Central memory CD8-positive, alpha-beta T cell (primary cell): ENCODE measurements at regions not wholly inside any gene's neighbourhood (a gene's known extent, or its start where the extent isn't known, plus 50 kb on each side); places are given as distances from the start of the nearest gene placed in this dataset.
"Not testable (repeated sequence)": the region's sequence is repeated elsewhere in the genome, so short reads cannot be mapped to it uniquely, and the experiment has no call there.

Experiments
- ATAC-seq: fragments of 150-1000 bp; cut with Tn5 transposase; replicated peaks from 2 replicates; pipeline ENCODE4 v1.10.0; 2022; ENCODE audit warnings: mild to moderate bottlenecking, moderate FRiP score, moderate number of reproducible peaks; ENCODE audit not compliant: poor library complexity, severe bottlenecking; ENCODE audit errors: extremely low read depth
- DNase-seq, 2 donors: peaks; one replicate each; pipeline ENCODE4 v3.0.0; 2021; ENCODE audit warnings: low spot score in 2 of 2
- H3K27ac Mint-ChIP-seq: one replicate; pipeline ENCODE4 v1.8.0; 2022; ENCODE audit warnings: low read depth, mild to moderate bottlenecking, moderate library complexity, mixed read lengths
- H3K27me3 Mint-ChIP-seq: one replicate; pipeline ENCODE4 v1.8.0; 2022; ENCODE audit warnings: mixed read lengths
- H3K36me3 Mint-ChIP-seq: one replicate; pipeline ENCODE4 v1.8.0; 2022; ENCODE audit warnings: mild to moderate bottlenecking, moderate library complexity, mixed read lengths; ENCODE audit not compliant: insufficient read depth
- H3K4me1 Mint-ChIP-seq: one replicate; pipeline ENCODE4 v1.8.0; 2022; ENCODE audit warnings: mixed read lengths
- H3K4me3 Mint-ChIP-seq: one replicate; pipeline ENCODE4 v1.8.0; 2022; ENCODE audit warnings: mild to moderate bottlenecking, moderate library complexity, mixed read lengths
- H3K9me3 Mint-ChIP-seq: one replicate; pipeline ENCODE4 v1.8.0; 2022; ENCODE audit warnings: mixed read lengths

- not testable (repeated sequence) for ATAC-seq, H3K27ac Mint-ChIP-seq, H3K4me3 Mint-ChIP-seq, H3K9me3 Mint-ChIP-seq, DNase-seq, H3K27me3 Mint-ChIP-seq, H3K36me3 Mint-ChIP-seq, H3K4me1 Mint-ChIP-seq
Observed at GRCh38 chr1:146459308-146459707, 230.5 kb upstream of the NOTCH2NLA start.

DNA sequence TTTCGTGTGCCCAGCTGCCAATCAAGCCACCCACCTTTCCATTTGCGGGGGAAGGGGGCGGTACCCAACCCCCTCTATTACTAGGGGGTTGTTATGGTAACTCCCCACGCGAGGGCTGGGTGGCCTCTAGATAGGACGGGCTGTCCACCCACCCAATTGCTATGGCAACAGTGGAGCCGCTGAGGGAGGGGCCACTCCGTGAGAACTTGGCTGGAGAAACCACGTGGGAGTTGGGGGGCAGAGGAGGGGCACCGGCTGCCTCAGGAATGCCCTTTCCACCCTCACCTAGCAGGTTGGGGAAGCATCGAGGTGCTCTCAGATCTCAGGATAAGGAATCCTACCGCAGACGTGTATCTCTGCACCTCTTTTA, 220.0 kb upstream of the NOTCH2NLA start:
- H3K4me3 Mint-ChIP-seq, H3K36me3 Mint-ChIP-seq, H3K4me1 Mint-ChIP-seq, H3K27me3 Mint-ChIP-seq, DNase-seq, H3K27ac Mint-ChIP-seq, ATAC-seq, H3K9me3 Mint-ChIP-seq: not testable (repeated sequence)

- H3K27me3 Mint-ChIP-seq, H3K36me3 Mint-ChIP-seq, H3K4me3 Mint-ChIP-seq, H3K9me3 Mint-ChIP-seq, H3K4me1 Mint-ChIP-seq, ATAC-seq, H3K27ac Mint-ChIP-seq: not testable (repeated sequence)
- DNase-seq = peak; percentile 26 to 36
Observed at GRCh38 chr1:146448212-146448876, 219.5 kb upstream of the NOTCH2NLA start.

GRCh38 chr1:146443871-146444222, 215.0 kb upstream of the NOTCH2NLA start:
- DNase-seq = peak; percentile 13 to 35
- H3K4me3 Mint-ChIP-seq, H3K4me1 Mint-ChIP-seq, ATAC-seq, H3K27ac Mint-ChIP-seq, H3K9me3 Mint-ChIP-seq, H3K36me3 Mint-ChIP-seq, H3K27me3 Mint-ChIP-seq: not testable (repeated sequence)

GRCh38 chr1:146443088-146443870, 214.5 kb upstream of the NOTCH2NLA start:
- ATAC-seq = peak; percentile 58
- H3K27ac Mint-ChIP-seq, H3K4me1 Mint-ChIP-seq, DNase-seq, H3K27me3 Mint-ChIP-seq, H3K9me3 Mint-ChIP-seq, H3K4me3 Mint-ChIP-seq, H3K36me3 Mint-ChIP-seq: not testable (repeated sequence)

DNA sequence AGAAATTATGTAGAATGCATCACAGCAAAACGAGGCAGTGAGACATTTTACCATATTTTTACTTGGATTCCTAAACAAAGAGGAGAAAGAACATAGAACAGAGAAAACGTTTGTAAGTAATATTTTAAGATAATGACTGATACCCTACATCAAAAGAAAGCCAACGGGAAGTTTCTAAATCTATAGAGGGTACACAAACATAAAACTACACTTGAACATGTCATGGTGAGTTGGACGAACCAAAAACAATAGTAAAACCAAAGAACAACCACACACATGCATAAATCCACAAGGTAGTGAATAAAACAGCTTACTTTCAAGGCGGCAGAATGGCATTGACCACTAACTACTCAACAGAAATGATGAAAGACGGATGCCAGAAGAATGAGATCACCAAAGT, 209.7 kb upstream of the NOTCH2NLA start:
- not testable (repeated sequence) for H3K9me3 Mint-ChIP-seq, H3K36me3 Mint-ChIP-seq, H3K27ac Mint-ChIP-seq, H3K27me3 Mint-ChIP-seq, H3K4me3 Mint-ChIP-seq, ATAC-seq, DNase-seq, H3K4me1 Mint-ChIP-seq

- H3K27me3 Mint-ChIP-seq, H3K9me3 Mint-ChIP-seq, DNase-seq, ATAC-seq, H3K27ac Mint-ChIP-seq, H3K36me3 Mint-ChIP-seq, H3K4me3 Mint-ChIP-seq: not testable (repeated sequence)
- H3K4me1 Mint-ChIP-seq = peaks cover 12% of the 10 kb centered on the region
Observed at GRCh38 chr1:146416642-146417041, 187.8 kb upstream of the NOTCH2NLA start.

DNA sequence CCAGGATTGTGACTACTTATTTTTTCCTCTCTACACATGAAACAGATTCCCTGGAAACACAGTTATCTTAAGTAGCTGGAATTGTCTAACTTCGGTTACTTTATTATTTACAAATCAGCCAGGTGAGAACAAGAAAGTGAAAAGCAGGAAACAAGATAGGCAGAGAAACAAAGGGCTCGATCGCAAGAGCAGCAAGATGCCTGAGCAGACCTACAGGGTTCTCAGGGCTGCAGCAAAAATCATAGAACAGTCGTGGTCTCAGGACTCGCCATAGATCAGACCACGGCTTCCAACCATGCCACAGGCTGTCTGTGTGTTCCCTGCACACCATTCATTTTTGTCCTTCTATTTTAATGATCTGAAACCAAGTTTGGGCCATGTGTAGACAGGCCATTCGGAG, 186.2 kb upstream of the NOTCH2NLA start:
- H3K36me3 Mint-ChIP-seq, ATAC-seq, H3K9me3 Mint-ChIP-seq, H3K27me3 Mint-ChIP-seq, DNase-seq: not testable (repeated sequence)
- Mint-ChIP-seq H3K27ac (peak overlapping the region; percentile 49), H3K4me3 (peak overlapping the region; percentile 44), H3K4me1 (peaks cover 15% of the 10 kb centered on the region)

- H3K4me3 Mint-ChIP-seq, H3K27me3 Mint-ChIP-seq, H3K36me3 Mint-ChIP-seq, H3K9me3 Mint-ChIP-seq, ATAC-seq, DNase-seq, H3K27ac Mint-ChIP-seq: not testable (repeated sequence)
- H3K4me1 Mint-ChIP-seq = peaks cover 18% of the 10 kb centered on the region
Observed at GRCh38 chr1:146413911-146414310, 185.1 kb upstream of the NOTCH2NLA start.

- not testable (repeated sequence) for H3K36me3 Mint-ChIP-seq, H3K27me3 Mint-ChIP-seq, H3K9me3 Mint-ChIP-seq
- H3K4me3 Mint-ChIP-seq = peak overlapping the region; percentile 65
- DNase-seq (peak in 1 of 2 donors; percentile 49), ATAC-seq (peak; percentile 81)
- H3K27ac Mint-ChIP-seq = peak overlapping the region; percentile 81
- H3K4me1 Mint-ChIP-seq = peaks cover 18% of the 10 kb centered on the region
Observed at GRCh38 chr1:146411923-146412322, 183.1 kb upstream of the NOTCH2NLA start.

DNA sequence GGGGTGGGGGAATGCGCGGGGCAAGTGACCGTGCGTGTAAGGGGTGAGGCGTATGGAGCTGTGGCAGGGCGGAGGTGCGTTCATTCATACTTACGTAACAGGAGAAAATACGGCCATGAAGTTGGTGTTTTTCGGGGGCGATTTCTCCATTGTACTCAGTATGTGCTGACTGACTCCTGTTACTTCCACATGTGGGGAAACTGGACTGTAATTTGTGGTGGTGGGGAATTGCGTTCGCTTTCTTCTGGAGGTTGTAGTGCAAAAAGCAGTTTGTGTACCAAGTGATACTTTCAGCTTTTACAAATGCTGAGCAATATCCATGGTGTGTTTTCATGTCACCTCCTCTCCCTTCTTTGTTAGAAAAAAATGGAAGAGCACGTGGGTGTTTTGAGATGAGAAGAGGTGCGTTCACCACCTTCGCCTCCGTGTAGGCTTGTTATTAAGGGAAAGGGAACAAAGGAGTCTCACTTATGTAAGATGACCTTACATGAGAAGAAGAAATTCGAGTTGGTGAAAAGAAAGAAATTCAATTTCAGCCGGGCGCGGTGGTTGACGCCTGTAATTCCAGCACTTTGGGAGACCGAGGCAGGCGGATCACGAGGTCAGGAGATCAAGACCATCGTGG, 181.1 kb upstream of the NOTCH2NLA start:
- not testable (repeated sequence) for DNase-seq, H3K36me3 Mint-ChIP-seq, H3K27me3 Mint-ChIP-seq, H3K9me3 Mint-ChIP-seq
- Mint-ChIP-seq H3K4me1 (peaks cover 13% of the 10 kb centered on the region), H3K27ac (peak overlapping the region; percentile 93), H3K4me3 (peak overlapping the region; percentile 72)
- peak; percentile 73 for ATAC-seq

DNA sequence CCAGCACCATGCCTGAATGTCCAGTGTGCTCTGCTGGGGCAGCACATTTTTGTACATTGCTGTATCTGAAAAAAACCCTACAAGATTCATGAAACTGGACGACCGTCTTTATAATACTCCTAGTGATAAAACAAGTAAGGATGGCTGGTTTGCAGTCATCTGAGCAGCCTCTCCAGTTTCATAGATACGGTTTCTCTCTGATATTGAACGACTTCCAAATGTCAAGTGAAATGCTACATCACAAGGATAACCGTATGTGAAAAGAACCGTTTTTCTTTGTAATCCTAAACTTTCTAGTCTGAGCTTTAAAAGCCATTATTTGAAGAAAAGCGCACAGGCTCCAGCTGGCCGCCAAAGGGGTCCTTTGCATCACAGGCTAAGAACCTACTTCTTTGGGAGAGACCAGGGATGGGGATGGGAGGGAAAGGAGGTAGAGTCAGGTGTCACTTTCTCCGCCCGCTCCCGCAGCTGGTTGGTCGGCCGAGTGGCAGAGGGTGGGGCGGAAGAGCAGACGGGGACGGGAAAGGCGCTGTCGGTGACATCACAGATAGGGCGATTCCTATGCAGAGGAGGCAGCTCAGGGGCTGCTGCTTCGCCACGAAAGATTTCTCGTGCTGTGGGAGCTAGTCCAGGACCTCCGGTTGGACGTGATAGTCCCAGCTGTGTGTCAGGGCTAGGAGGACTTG, 180.4 kb upstream of the NOTCH2NLA start:
- Mint-ChIP-seq H3K4me3 (peak overlapping the region; percentile 72), H3K4me1 (peaks cover 13% of the 10 kb centered on the region), H3K27ac (peak overlapping the region; percentile 93)
- not testable (repeated sequence) for H3K36me3 Mint-ChIP-seq, H3K9me3 Mint-ChIP-seq, DNase-seq, H3K27me3 Mint-ChIP-seq
- ATAC-seq = peak; percentile 75
